IMR-90 (cell line): ENCODE measurements at regions not wholly inside any gene's neighbourhood (a gene's known extent, or its start where the extent isn't known, plus 50 kb on each side); places are given as distances from the start of the nearest gene placed in this dataset.

Source experiments
- BHLHE40 ChIP-seq: fragments of 150-350 bp; IDR thresholded peaks from 2 replicates; pipeline ENCODE4 v1.6.1; 2016; ENCODE audit warnings: mild to moderate bottlenecking, low read depth, low read length
- ELK1 ChIP-seq: fragments of 150-350 bp; IDR thresholded peaks from 2 replicates; pipeline ENCODE4 v1.6.1; 2016; ENCODE audit warnings: low read depth, mild to moderate bottlenecking, low read length, moderate library complexity, borderline replicate concordance
- POLR2A ChIP-seq: IDR thresholded peaks from 2 replicates; pipeline ENCODE4 v1.6.1; 2012; ENCODE audit warnings: mild to moderate bottlenecking, low read depth, low read length
- RAD21 ChIP-seq: IDR thresholded peaks from 2 replicates; pipeline ENCODE4 v1.6.1; 2012; ENCODE audit warnings: low read length, improper control_type of control experiment
- TF ChIP-seq, protein P1 (sequence below): conservative IDR thresholded peaks from 2 replicates; pipeline ENCODE4 v1.5.1; 2012; ENCODE audit warnings: mild to moderate bottlenecking, low read depth, low read length, improper control_type of control experiment

DNA sequence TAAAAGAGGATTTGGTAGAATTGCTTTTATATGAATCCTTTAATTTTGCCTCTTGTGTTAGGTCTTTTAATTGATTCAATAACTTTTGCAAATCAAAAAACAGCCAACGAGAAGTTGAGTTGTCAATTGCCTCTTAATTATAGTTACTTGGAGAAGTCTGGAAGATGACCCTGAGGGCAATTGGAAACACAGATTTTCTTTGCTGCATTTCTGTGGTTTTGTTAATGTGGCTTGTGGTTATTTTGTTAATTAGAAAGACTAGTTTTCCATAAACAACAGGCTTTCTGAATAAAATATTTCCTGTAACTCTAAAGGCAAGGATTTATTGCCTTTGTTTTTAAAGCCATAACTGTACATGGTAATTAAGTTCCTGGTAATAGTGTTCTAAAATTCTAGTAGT, 513.0 kb downstream of the EPHA7 start:
- TF ChIP-seq, protein P1, sequence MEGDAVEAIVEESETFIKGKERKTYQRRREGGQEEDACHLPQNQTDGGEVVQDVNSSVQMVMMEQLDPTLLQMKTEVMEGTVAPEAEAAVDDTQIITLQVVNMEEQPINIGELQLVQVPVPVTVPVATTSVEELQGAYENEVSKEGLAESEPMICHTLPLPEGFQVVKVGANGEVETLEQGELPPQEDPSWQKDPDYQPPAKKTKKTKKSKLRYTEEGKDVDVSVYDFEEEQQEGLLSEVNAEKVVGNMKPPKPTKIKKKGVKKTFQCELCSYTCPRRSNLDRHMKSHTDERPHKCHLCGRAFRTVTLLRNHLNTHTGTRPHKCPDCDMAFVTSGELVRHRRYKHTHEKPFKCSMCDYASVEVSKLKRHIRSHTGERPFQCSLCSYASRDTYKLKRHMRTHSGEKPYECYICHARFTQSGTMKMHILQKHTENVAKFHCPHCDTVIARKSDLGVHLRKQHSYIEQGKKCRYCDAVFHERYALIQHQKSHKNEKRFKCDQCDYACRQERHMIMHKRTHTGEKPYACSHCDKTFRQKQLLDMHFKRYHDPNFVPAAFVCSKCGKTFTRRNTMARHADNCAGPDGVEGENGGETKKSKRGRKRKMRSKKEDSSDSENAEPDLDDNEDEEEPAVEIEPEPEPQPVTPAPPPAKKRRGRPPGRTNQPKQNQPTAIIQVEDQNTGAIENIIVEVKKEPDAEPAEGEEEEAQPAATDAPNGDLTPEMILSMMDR, result no peak
- TF ChIP-seq BHLHE40, result no peak
- no peak for TF ChIP-seq ELK1
- TF ChIP-seq POLR2A, result no peak
- no peak for TF ChIP-seq RAD21
